NOMO-1 treated with DMSO at 0.1 percent for 48 hours (cell line): ENCODE measurements at regions not wholly inside any gene's neighbourhood (a gene's known extent, or its start where the extent isn't known, plus 50 kb on each side); places are given as distances from the start of the nearest gene placed in this dataset.
A peak's percentile ranks its signal among the peaks of the same experiment; 100 is the strongest.
"Not testable (repeated sequence)": the region's sequence is repeated elsewhere in the genome, so short reads cannot be mapped to it uniquely, and the experiment has no call there.

ENCODE experiments used
- DNase-seq: peaks from one replicate; lab custom pipeline; 2025; ENCODE audit not compliant: unreplicated experiment; lab: John Stamatoyannopoulos, UW

DNA sequence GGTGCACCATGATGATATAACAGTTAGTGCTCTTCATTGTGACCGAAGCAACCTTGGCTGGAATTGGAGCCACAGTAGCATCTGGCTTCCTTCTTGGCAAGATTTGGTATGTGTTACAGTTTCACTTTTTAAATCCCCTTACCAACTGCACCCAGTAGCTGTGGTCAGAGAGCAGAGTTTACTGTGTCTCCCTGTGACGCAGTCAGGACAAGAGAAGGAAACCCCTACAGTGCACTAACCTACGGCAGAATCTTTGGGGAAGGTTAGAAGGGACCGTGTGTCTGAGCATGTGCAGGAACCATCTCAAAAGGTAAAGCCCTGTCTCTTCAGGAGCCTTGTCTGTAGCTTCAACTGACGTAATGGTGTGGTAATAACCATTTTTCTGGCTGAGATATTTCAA is 134.0 kb downstream of the FAM72B start:
- DNase-seq, result not testable (repeated sequence)

DNA sequence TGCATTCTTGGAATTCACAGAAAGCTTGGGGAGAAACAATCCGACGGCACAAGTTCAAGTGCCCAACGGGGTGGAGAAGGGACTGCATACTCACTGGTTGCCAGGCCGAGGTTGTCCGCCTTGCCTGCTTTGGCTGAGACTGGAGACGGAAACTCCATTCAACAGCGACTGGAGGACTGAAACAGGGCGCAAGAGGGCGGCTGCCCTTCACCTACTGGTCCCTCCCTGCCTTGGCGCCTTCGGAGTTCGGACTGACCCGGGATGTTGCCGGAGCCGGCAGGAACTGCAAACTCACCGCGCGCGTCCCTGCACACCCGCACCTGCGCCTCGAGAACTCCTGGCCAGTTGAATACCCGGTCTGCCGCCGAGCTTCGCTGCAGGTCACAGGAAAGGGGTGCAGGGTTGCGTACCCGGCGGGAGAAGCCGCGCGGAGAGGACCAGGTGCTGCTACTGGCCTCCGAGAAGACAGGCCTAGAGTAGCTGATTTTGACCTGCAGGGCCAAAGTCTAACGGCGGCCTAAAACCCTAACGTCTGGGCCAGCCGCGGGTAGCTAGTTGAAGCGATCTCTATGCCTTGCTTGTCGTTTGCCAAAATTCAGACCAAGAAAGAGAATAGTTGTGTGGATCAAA is 132.9 kb downstream of the FAM72B start:
- not testable (repeated sequence) for DNase-seq

DNA sequence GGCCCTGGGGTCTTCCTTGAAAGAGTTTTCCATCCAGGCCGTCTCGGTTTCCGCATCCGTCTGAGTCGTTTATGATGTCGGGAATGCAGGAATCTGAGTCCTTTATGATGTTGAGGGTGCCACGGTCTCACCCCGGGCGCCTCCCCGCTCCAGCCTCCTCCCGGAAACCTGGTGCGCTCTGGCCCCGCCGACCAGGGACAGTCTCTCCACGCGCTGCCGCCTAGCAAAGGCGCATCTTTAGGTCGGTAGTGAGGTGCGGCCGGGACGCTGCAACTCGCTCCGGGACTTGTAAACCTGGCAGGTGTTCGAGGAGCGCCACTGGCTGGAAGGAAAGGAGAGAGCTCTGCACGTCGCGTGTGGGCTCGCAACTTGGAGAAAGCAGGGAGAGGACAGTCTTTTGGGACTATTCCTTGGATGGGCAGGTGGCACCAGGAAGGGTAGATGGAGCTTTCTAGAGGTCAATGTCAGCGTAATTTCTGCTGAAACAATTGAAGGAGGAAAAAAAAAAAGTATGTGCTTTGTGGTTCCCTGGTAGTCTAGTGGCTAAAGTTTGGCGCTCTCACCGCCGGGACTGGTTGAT is 132.0 kb downstream of the FAM72B start:
- DNase-seq, result not testable (repeated sequence)

DNA sequence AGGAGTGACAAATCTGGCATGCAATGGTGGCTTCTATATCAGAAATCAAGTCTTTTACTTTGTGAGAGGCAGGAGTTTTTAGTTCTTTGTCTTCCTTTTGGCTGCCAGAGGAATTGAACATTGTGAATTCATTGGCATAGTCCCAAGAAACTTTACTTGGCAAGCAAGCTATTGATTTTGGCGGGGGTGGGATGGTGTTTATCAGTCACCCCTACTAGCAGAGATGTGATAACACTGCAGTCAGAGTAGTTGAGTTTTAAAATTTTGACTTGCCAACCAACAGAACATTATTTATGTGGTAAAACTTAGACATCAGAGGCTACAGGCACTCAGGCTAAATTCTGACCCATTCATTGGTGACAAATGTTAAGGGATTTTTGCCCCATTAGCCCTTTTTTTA is 129.2 kb downstream of the FAM72B start:
- DNase-seq, result not testable (repeated sequence)

DNA sequence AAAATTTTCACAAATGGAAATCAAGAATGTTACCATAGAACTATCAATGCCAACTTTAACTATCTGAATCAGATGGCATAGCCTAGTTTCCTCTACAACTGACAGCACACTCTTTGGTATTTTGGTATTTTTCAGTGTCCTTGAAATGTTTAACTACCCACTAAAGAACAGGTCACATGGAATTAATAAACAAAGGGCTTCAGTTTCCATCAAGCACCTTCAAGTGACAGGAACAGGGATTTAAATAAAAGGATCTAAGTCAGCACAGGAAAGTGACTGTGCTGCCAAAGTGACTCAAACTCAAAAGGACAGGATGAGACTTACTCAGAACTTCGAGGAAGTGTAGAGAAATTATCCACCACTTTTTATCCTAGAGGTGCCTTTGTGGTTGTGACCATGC is 117.2 kb downstream of the FAM72B start:
- not testable (repeated sequence) for DNase-seq

DNA sequence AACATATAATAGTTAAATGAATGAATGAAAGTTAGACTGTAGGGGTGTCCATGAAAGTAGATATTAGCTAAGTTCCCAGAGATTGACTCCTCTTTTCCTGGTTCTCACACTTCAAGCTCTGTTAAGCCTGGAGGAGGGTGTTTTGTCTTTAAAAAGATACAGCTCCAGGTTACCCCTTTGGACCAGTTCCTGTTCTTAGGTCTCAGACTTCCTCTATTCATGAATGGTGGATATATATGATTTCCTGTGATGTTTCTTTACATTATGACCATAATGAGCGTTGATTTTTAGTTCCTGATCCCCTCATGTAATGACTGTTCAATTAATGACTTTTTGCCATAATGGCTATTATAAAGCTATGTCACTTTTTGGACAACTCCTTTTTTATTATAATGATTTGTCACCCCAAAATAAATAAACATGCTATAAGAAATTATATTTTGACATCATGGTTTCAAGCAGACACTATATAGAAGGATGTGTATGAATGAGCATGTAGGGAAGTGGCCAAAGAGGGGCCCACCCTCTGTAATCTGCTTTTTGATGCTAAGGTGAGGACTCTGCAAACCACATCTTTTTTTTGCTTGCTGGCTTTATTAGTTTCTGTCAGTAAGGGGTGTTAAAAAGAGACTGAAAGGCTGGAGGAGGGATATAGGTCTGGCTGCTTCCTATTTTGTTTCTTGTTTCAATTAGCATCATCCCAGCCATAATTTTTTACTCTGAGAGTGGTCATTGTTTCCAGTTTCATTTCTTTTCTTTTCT is 115.2 kb downstream of the FAM72B start:
- not testable (repeated sequence) for DNase-seq

DNA sequence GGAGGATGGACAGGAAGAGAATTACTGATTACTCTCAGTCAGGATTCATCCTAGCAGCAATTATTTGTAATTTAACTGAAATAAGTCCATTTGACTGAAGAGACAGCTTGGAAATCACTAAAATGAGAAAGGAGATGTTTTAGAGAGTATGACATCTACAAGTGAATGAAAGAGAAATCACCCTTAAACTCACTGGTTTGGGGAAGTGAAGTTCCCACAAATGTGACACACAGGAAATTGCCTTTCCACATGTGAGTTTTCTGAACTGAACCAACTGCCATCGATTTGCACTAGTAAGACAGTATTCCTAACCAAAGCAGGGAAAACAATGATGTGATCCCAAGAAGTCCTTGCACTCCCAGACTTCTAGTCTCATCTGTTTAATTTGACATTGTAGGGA is 110.3 kb downstream of the FAM72B start:
- peak; percentile 11 for DNase-seq

DNA sequence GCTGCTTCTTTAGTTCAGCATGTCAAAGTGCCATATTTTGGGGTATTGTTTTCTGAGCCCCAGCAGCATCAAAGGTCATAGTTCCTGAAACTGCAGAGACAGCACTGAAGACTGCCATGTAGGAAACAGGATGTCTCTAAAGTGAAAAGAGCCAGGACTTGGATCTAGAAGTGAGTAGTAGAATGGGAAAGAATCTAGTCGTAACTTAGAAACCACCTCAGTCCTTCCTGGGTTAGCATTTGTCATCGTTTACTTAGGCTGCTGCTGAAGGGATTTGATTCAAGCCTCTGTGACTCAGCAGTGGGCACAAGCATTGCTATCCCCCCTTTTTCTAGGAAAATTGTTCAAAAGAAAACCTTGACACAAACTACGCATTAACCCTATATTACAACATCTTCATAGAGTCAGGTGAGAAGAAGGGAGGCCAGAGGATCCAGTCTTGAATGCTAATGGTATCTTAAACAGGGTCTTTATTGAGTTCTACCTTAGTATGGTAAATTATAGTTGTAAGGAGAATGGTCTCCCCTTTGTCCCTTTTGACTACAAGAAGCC is 108.8 kb downstream of the FAM72B start:
- not testable (repeated sequence) for DNase-seq

DNA sequence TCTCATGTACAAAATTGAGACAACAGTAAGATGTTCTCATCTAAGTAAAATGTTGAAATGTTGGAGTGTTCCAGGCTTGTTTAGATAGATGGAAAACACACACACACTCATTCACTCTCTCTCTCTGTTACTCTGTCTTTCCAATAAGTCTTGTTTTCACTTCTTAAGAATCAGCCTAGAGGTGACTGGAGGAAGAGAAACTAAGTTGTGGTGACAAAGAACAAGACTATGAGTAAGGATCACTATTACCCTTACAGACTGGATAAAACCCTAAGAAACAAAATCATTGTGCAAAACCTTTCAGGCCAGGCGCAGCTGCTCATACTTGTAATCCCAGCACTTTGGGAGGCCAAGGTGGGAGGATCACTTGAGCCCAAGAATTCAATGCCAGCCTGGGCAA is 107.5 kb downstream of the FAM72B start:
- not testable (repeated sequence) for DNase-seq

DNA sequence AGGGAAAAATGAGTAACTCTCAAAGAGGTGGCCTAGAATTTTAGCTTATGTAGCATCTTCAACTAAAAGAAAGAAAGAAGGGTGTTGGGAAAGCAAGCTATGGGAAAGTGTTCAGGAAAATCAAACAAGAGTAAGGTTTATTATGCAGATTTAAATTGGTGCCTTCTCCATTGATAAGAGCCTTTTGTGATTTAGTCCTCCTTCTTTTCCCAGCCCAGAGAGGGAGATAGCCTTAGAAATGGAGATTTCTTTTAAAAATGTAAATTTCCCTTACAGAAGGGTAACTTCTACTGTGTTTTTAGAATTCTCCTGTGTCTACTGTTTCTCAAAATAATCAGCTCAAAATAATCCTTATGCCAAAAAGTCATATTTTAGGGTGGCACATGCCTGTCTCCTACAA is 104.5 kb downstream of the FAM72B start:
- DNase-seq, result not testable (repeated sequence)

DNA sequence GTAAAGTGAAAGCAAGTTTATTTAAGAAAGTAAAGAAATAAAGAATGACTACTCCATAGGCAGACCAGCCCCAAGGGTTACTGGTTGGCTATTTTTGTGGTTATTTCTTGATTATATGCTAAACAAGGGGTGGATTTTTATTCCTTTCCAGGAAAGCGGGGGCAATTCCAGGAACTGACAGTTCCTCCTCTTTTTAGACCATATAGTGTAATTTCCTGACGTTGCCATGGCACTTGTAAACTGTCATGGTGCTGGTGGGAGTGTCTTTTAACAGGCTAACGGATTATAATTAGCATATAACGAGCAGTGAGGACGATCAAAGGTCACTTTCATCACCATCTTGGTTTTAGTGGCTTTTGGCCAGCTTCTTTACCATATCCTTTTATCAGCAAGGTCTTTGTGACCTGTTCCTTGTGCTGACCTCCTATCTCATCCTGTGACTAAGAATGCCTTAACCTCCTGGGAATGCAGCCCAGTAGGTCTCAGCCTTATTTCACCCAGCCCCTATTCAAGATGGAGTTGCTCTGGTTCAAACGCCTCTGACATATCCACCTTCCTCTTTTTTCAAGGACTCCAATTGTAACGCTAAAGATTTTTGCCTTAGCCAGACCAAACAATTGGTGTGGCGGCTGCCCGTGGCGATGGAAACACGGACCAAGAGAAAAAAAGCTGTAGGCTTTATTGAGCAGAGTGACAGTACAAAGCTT is 103.8 kb downstream of the FAM72B start:
- DNase-seq, result not testable (repeated sequence)

DNA sequence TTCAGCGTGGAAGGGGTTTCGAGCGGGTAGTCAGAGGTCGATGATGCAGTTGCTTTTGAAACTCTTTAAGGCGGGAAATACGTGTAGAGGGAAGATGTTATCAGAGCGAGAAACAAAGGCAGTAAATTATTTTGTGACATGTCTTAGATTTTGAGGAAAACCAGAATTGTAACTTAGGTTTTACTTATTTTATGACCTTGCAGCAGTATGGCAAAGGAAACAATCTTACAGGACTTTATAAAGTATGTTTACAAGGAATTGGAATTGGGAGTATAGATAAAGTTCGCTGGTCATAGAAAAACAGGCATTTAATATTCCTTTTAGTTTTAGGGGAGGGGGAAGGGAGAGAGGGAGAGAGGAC is 103.3 kb downstream of the FAM72B start:
- DNase-seq, result not testable (repeated sequence)

DNA sequence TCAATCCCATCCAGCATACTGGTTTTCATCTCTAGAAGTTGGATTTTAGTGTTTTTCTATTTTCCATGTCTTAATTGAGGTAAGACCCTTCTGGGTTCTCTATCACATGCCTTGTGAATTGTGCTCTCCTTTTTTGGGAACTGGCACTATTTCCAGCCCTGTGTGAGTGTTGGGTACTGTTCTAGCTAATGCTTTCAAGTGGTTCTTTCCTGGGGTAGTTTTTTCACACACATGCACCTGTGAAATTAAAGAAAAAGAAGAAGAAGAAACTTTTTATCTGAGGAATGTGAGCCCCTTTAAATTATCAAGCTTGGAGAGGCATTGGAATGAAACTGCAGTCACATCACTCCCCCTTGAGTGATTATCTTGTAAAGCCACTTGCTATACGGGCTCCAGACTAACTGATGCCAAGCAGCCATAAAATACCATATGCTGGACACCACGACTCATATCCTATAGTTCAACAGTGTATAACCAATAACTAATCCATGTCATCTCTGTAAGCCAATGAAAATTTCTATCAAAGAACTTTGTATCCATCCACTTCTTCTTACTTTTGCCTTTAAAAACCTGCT is 102.4 kb downstream of the FAM72B start:
- not testable (repeated sequence) for DNase-seq

DNA sequence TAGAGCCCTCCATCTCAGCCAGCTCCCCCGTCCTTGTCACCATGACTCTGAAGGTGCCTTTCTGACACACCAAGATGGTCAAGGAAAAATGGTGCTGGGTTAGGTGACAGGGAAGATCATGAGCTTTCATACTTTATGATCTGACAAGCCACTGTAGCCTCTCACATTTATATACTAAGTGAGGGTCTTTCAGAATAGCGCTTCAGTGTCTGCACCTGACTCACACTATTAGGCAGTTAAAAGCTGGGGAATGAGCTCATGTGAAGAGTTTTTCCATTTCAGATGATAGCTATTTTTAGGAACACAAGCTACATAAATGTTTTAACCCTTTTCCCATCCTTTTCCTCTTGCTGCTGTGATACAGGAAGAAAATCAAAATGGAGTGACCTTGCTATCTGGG is 101.1 kb downstream of the FAM72B start:
- not testable (repeated sequence) for DNase-seq

DNA sequence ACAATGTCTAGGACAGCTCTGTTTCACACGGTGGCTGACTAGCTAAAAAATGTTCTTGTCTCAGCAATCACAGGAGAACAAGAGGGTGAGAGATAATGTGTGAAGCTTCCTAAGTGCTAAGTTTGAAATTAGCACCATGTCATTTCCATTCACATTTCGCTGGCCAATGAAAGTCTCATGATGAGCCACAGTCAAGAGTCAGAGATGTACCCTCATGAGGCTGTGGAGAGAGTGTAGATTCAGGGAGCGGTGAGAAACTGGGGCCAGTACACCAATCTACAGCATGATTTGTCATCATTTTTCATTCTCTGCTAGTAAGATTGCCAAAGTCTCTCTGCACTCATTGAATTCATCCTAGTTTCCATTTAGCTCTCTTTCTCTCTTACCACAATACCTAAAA is 97.9 kb downstream of the FAM72B start:
- not testable (repeated sequence) for DNase-seq

DNA sequence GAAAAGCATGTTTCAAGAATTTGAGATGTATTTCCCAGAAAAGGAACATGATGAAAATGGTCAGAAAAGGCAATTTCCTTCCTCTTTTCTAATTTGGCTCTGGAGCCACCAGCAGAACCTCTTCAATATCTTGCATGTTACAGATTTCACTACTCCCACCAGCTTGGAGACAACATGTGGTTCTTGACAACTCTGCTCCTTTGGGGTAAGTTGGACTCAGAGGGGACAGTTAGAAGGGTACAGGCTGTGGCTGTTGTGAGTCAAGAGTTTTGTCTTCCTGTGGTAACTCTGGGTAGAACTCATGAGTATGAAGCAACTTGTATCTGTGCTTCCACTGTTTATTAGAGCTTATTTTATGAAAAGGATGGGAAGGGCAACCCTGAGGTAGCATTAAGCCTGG is 96.9 kb downstream of the FAM72B start:
- DNase-seq, result peak; percentile 35

DNA sequence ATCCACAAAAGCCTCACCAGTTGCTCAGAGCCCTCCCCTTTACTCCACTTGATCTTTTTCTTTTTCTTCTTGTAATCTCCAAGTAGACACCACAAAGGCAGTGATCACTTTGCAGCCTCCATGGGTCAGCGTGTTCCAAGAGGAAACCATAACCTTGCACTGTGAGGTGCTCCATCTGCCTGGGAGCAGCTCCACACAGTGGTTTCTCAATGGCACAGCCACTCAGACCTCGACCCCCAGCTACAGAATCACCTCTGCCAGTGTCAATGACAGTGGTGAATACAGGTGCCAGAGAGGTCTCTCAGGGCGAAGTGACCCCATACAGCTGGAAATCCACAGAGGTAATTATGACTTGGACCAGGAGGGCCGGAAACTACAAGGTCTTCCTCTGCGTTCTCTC is 95.6 kb downstream of the FAM72B start:
- not testable (repeated sequence) for DNase-seq

DNA sequence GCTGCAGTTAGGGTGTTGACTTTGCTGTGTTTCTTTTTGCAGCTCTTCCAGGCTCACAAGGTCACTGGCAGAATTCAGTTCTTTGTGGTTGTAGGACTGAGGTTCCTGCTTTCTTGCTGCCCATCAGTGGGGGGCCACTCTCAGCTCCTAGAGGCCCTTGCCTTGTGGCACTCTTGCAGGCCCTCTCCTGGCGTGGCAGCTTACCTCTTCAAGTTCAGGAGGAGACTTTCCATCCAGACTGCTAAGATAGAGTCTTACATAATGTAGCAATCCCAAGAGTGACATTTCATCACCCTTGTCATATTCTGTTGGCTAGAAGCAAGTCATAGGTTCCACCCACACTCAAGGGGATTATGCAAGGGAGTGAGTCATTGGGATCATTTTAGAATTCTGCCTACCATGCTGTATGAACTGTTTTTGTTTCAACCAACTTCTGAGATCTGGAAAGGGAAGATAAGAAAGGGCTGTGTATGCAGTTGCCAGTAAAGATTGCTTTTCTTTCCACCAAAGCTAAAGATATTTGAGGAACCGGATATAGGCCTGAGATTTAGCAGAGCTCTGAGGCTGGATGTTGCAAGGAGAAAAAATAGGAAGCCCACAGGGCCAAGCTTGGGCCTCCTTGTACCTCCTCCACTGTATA is 91.7 kb downstream of the FAM72B start:
- peak; percentile 85 for DNase-seq

DNA sequence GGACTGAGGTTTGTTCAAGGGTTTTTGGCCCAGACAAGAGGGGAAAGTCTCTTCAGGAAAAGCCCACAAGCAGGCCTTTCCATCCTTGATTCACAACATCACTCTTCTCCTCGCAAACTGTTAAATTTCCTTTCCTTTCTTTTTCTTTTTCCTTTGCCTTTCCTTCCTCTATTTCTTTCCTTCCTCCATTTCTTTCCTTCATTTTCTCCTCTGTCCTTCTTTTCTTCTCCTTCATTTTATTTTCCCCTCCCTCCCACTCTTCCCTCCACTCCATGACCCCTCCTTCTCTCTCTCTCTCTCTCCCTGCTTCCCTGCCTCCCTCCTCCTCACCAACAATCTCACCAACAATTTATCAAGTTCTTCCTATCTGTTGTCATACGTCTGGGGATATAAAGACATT is 89.1 kb downstream of the FAM72B start:
- not testable (repeated sequence) for DNase-seq

DNA sequence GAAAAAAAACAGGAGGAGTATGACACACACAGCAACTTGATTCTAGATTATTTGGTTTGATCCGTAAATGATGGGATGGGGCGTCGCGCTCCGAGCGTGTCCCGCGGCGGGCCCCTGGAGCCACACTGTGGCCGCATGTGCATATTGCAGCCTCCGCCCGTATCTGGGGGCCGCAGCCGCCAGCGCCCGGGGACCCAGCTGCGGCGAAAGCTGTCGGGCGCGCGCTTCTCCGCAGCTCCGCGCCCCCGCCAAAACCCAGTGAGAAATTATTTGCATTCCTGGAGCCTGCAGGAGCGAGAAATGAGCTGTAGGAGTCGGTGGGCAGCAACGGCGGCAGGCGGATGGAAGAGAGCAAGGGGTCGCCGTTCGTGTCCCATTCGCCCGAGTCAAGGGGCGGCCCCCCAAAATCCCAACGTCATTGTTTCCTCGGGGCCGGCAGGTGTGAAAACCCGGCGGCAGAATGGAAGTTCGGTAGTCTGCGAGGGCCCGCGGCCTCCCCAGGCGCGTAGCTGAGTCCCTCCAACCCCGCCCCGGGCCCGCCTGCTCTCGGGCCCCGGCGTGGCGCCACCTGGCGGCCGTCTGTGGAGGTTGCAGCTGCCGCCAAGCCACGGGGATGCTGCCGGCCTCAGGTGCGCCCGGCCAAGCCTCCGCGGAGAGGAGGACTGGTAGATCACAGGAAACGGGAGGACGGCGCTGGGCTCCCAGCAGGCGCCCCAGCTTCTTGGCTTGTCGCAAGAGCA is 86.8 kb downstream of the FAM72B start:
- DNase-seq, result peak; percentile 10
